Thoracic aorta (tissue), 2 donors: ENCODE measurements at regions not wholly inside any gene's neighbourhood (a gene's known extent, or its start where the extent isn't known, plus 50 kb on each side); places are given as distances from the start of the nearest gene placed in this dataset.

Experiments used
- ATAC-seq: fragments of 150-250 bp; one replicate; pipeline ENCODE4 v1.8.0; 2017; ENCODE audit warnings: low read depth; ENCODE audit not compliant: insufficient number of reproducible peaks, low FRiP score
- DNase-seq: peaks from one replicate; pipeline ENCODE4 v3.0.0-alpha.2; 2020; ENCODE audit warnings: low spot score
- H3K27ac ChIP-seq, 2 donors: fragments of 200-600 bp; sonication (generic); 1 replicate in 1 of 2; 2 replicates in 1 of 2; pipeline ENCODE4 v1.5.1; 2016; ENCODE audit warnings: mild to moderate bottlenecking in 2 of 2, moderate library complexity in 2 of 2
- H3K27me3 ChIP-seq: fragments of 200-600 bp; sonication (generic); replicated peaks from 2 replicates; pipeline ENCODE4 v1.6.0; 2016; ENCODE audit warnings: mild to moderate bottlenecking; ENCODE audit not compliant: insufficient read depth
- H3K36me3 ChIP-seq: fragments of 200-600 bp; sonication (generic); one replicate; pipeline ENCODE4 v1.5.1; 2016
- H3K4me1 ChIP-seq, 2 donors: fragments of 200-600 bp; sonication (generic); 1 replicate in 1 of 2; 2 replicates in 1 of 2; pipeline versions ENCODE4 v1.5.1 to v1.6.0; 2016; ENCODE audit warnings: low read depth in 2 of 2, mild to moderate bottlenecking in 1 of 2; ENCODE audit not compliant: control insufficient read depth in 1 of 2
- H3K4me3 ChIP-seq: fragments of 200-600 bp; sonication (generic); 2 replicates; pipeline ENCODE4 v1.5.1; 2016; ENCODE audit warnings: mild to moderate bottlenecking
- H3K9me3 ChIP-seq: fragments of 200-600 bp; sonication (generic); 2 replicates; pipeline ENCODE4 v1.5.1; 2016
- CTCF ChIP-seq: fragments of 200-600 bp; sonication (generic); IDR thresholded peaks from one replicate; pipeline ENCODE4 v1.5.1; 2019; ENCODE audit warnings: antibody characterized with exemption

GRCh38 chr10:7498111-7498510, 87.3 kb upstream of the SFMBT2 start:
- H3K36me3 ChIP-seq: no peaks in the 10 kb centered on the region
- ATAC-seq (no peak), DNase-seq (no peak)
- H3K27me3 ChIP-seq: no peaks in the 10 kb centered on the region
- H3K4me1 ChIP-seq: no peaks in the 10 kb centered on the region
- peaks cover 2% of the 10 kb centered on the region for H3K9me3 ChIP-seq
- H3K27ac ChIP-seq: no peak overlapping the region
- no peak for TF ChIP-seq CTCF
- no peak overlapping the region for H3K4me3 ChIP-seq

- no peaks in the 10 kb centered on the region for H3K4me1 ChIP-seq
- H3K36me3 ChIP-seq: no peaks in the 10 kb centered on the region
- ATAC-seq: no peak
- DNase-seq: no peak
- H3K27me3 ChIP-seq: no peaks in the 10 kb centered on the region
- H3K9me3 ChIP-seq: no peaks in the 10 kb centered on the region
- H3K4me3 ChIP-seq: no peak overlapping the region
- H3K27ac ChIP-seq: no peak overlapping the region
- TF ChIP-seq CTCF: no peak
These were observed 83.2 kb upstream of the SFMBT2 start for GRCh38 chr10:7493996-7494395.

- DNase-seq (no peak), ATAC-seq (no peak)
- H3K9me3 ChIP-seq: no peaks in the 10 kb centered on the region
- no peaks in the 10 kb centered on the region for H3K27me3 ChIP-seq
- H3K4me1 ChIP-seq: no peaks in the 10 kb centered on the region
- no peaks in the 10 kb centered on the region for H3K36me3 ChIP-seq
- H3K27ac ChIP-seq: no peak overlapping the region
- H3K4me3 ChIP-seq: no peak overlapping the region
- no peak for TF ChIP-seq CTCF
These were observed 81.8 kb upstream of the SFMBT2 start for GRCh38 chr10:7492660-7493046.

GRCh38 chr10:7491949-7492659, 81.3 kb upstream of the SFMBT2 start:
- Histone ChIP-seq H3K36me3 (no peaks in the 10 kb centered on the region), H3K4me1 (no peaks in the 10 kb centered on the region), H3K27me3 (no peaks in the 10 kb centered on the region), H3K27ac (no peak overlapping the region), H3K4me3 (no peak overlapping the region), H3K9me3 (no peaks in the 10 kb centered on the region)
- TF ChIP-seq CTCF: no peak
- no peak for ATAC-seq
- no peak for DNase-seq

GRCh38 chr10:7491230-7491629, 80.4 kb upstream of the SFMBT2 start:
- H3K36me3 ChIP-seq: no peaks in the 10 kb centered on the region
- H3K27me3 ChIP-seq: no peaks in the 10 kb centered on the region
- no peak overlapping the region for H3K27ac ChIP-seq
- no peaks in the 10 kb centered on the region for H3K4me1 ChIP-seq
- DNase-seq (no peak), ATAC-seq (no peak)
- TF ChIP-seq CTCF: no peak
- H3K4me3 ChIP-seq: no peak overlapping the region
- H3K9me3 ChIP-seq: no peaks in the 10 kb centered on the region
